HepG2 (cell line): ENCODE measurements at regions not wholly inside any gene's neighbourhood (a gene's known extent, or its start where the extent isn't known, plus 50 kb on each side); places are given as distances from the start of the nearest gene placed in this dataset.
A peak's percentile ranks its signal among the peaks of the same experiment; 100 is the strongest.

Source experiments
- ELF3 ChIP-seq: IDR thresholded peaks from 2 replicates; pipeline ENCODE4 v1.6.1; 2016; ENCODE audit warnings: missing genetic modification reagents, missing compliant biosample characterization
- FOXA3 ChIP-seq: IDR thresholded peaks from 2 replicates; pipeline ENCODE4 v1.6.1; 2016; ENCODE audit warnings: missing genetic modification reagents, missing compliant biosample characterization
- FOXO1 ChIP-seq: sonication (generic); formaldehyde crosslinking; IDR thresholded peaks from 2 replicates; pipeline ENCODE4 v1.4.0; 2020; ENCODE audit warnings: missing genetic modification reagents
- HNF4A ChIP-seq: sonication (generic); formaldehyde crosslinking; IDR thresholded peaks from 2 replicates; pipeline ENCODE4 v1.4.0; 2020; ENCODE audit warnings: missing genetic modification reagents
- PHF21A ChIP-seq: sonication (generic); formaldehyde crosslinking; IDR thresholded peaks from 2 replicates; pipeline ENCODE4 v1.5.0; 2020; ENCODE audit warnings: mild to moderate bottlenecking, missing genetic modification reagents
- RFX5 ChIP-seq: IDR thresholded peaks from 2 replicates; pipeline ENCODE4 v1.6.1; 2011; ENCODE audit warnings: low read depth, low read length, improper control_type of control experiment
- SOX5 ChIP-seq: IDR thresholded peaks from 2 replicates; pipeline ENCODE4 v1.6.1; 2016; ENCODE audit warnings: borderline replicate concordance
- TEAD3 ChIP-seq: optimal IDR thresholded peaks from 2 replicates; pipeline ENCODE3; 2016; ENCODE audit warnings: borderline replicate concordance
- TEF ChIP-seq: sonication (generic); formaldehyde crosslinking; IDR thresholded peaks from 2 replicates; pipeline ENCODE4 v1.5.0; 2020; ENCODE audit warnings: missing genetic modification reagents
- ZNF234 ChIP-seq: sonication (generic); formaldehyde crosslinking; conservative IDR thresholded peaks from 2 replicates; pipeline ENCODE4 v1.5.1; 2020; ENCODE audit warnings: mild to moderate bottlenecking, missing genetic modification reagents
- ZNF501 ChIP-seq: sonication (generic); formaldehyde crosslinking; IDR thresholded peaks from 2 replicates; pipeline ENCODE4 v1.5.1; 2020; ENCODE audit warnings: mild to moderate bottlenecking, moderate library complexity, missing genetic modification reagents
- TF ChIP-seq, protein P1 (sequence below), 2 experiments: sonication (generic) in 1 of 2; formaldehyde crosslinking in 1 of 2; IDR thresholded peaks; 2 replicates each; pipeline versions ENCODE4 v1.6.1 to v1.9.0; 2014 to 2022; ENCODE audit warnings: antibody characterized with exemption in 1 of 2, borderline replicate concordance in 1 of 2, inconsistent platforms in 1 of 2, low read depth in 1 of 2, missing genetic modification reagents in 1 of 2
- TF ChIP-seq, protein P2 (sequence below): IDR thresholded peaks from 2 replicates; pipeline ENCODE4 v1.6.1; 2016; ENCODE audit warnings: low read depth, missing genetic modification reagents, missing compliant biosample characterization
- TF ChIP-seq, protein P3 (sequence below): sonication (generic); formaldehyde crosslinking; IDR thresholded peaks from 2 replicates; pipeline ENCODE4 v1.4.0; 2020; ENCODE audit warnings: missing genetic modification reagents

GRCh38 chr10:3886641-3887251, 101.7 kb upstream of the KLF6 start (continued):
- TF ChIP-seq, protein P1, sequence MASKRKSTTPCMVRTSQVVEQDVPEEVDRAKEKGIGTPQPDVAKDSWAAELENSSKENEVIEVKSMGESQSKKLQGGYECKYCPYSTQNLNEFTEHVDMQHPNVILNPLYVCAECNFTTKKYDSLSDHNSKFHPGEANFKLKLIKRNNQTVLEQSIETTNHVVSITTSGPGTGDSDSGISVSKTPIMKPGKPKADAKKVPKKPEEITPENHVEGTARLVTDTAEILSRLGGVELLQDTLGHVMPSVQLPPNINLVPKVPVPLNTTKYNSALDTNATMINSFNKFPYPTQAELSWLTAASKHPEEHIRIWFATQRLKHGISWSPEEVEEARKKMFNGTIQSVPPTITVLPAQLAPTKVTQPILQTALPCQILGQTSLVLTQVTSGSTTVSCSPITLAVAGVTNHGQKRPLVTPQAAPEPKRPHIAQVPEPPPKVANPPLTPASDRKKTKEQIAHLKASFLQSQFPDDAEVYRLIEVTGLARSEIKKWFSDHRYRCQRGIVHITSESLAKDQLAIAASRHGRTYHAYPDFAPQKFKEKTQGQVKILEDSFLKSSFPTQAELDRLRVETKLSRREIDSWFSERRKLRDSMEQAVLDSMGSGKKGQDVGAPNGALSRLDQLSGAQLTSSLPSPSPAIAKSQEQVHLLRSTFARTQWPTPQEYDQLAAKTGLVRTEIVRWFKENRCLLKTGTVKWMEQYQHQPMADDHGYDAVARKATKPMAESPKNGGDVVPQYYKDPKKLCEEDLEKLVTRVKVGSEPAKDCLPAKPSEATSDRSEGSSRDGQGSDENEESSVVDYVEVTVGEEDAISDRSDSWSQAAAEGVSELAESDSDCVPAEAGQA (IDR thresholded peaks at IDR 0.05; ENCODE audit: low read depth): peak; percentile 29; the same call in 1 of the 2 replicates
- TF ChIP-seq, protein P1 (CRISPR knock-in tag; IDR thresholded peaks at IDR 0.05; ENCODE audit: borderline replicate concordance): no peak
- 0 out of 2 replicates have a peak, but pooled peaks have one; percentile 45 for TF ChIP-seq FOXA3
- peak; percentile 41; the same call in 1 of the 2 replicates for TF ChIP-seq SOX5 (CRISPR knock-in tag)
- TF ChIP-seq TEF (CRISPR knock-in tag): no peak
- peak; percentile 41; the same call in 1 of the 2 replicates for TF ChIP-seq PHF21A (CRISPR knock-in tag)
- TF ChIP-seq, protein P2, sequence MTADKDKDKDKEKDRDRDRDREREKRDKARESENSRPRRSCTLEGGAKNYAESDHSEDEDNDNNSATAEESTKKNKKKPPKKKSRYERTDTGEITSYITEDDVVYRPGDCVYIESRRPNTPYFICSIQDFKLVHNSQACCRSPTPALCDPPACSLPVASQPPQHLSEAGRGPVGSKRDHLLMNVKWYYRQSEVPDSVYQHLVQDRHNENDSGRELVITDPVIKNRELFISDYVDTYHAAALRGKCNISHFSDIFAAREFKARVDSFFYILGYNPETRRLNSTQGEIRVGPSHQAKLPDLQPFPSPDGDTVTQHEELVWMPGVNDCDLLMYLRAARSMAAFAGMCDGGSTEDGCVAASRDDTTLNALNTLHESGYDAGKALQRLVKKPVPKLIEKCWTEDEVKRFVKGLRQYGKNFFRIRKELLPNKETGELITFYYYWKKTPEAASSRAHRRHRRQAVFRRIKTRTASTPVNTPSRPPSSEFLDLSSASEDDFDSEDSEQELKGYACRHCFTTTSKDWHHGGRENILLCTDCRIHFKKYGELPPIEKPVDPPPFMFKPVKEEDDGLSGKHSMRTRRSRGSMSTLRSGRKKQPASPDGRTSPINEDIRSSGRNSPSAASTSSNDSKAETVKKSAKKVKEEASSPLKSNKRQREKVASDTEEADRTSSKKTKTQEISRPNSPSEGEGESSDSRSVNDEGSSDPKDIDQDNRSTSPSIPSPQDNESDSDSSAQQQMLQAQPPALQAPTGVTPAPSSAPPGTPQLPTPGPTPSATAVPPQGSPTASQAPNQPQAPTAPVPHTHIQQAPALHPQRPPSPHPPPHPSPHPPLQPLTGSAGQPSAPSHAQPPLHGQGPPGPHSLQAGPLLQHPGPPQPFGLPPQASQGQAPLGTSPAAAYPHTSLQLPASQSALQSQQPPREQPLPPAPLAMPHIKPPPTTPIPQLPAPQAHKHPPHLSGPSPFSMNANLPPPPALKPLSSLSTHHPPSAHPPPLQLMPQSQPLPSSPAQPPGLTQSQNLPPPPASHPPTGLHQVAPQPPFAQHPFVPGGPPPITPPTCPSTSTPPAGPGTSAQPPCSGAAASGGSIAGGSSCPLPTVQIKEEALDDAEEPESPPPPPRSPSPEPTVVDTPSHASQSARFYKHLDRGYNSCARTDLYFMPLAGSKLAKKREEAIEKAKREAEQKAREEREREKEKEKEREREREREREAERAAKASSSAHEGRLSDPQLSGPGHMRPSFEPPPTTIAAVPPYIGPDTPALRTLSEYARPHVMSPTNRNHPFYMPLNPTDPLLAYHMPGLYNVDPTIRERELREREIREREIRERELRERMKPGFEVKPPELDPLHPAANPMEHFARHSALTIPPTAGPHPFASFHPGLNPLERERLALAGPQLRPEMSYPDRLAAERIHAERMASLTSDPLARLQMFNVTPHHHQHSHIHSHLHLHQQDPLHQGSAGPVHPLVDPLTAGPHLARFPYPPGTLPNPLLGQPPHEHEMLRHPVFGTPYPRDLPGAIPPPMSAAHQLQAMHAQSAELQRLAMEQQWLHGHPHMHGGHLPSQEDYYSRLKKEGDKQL (CRISPR knock-in tag): 0 out of 2 replicates have a peak, but pooled peaks have one; percentile 28
- TF ChIP-seq, protein P3, sequence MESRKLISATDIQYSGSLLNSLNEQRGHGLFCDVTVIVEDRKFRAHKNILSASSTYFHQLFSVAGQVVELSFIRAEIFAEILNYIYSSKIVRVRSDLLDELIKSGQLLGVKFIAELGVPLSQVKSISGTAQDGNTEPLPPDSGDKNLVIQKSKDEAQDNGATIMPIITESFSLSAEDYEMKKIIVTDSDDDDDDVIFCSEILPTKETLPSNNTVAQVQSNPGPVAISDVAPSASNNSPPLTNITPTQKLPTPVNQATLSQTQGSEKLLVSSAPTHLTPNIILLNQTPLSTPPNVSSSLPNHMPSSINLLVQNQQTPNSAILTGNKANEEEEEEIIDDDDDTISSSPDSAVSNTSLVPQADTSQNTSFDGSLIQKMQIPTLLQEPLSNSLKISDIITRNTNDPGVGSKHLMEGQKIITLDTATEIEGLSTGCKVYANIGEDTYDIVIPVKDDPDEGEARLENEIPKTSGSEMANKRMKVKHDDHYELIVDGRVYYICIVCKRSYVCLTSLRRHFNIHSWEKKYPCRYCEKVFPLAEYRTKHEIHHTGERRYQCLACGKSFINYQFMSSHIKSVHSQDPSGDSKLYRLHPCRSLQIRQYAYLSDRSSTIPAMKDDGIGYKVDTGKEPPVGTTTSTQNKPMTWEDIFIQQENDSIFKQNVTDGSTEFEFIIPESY: no peak
- TF ChIP-seq ELF3 (CRISPR knock-in tag): peak; percentile 88
- TF ChIP-seq ZNF234 (CRISPR knock-in tag): no peak
- peak; percentile 29; the same call in 1 of the 2 replicates for TF ChIP-seq HNF4A (CRISPR knock-in tag)
- no peak for TF ChIP-seq ZNF501
- peak; percentile 51 for TF ChIP-seq TEAD3 (CRISPR knock-in tag)
- TF ChIP-seq FOXO1 (CRISPR knock-in tag): peak; percentile 20; the same call in 1 of the 2 replicates
- TF ChIP-seq RFX5: peak; percentile 37; the same call in 1 of the 2 replicates
